H1 (cell line): ENCODE measurements at regions not wholly inside any gene's neighbourhood (a gene's known extent, or its start where the extent isn't known, plus 50 kb on each side); places are given as distances from the start of the nearest gene placed in this dataset.

Experiments
- MAFK ChIP-seq: IDR thresholded peaks from 2 replicates; pipeline ENCODE4 v1.6.1; 2012; ENCODE audit warnings: low read depth, mild to moderate bottlenecking, improper control_type of control experiment, low read length

- TF ChIP-seq MAFK = no peak
Observed at GRCh38 chr12:19880721-19881120, 441.4 kb downstream of the AEBP2 start (continued).
